A549 (cell line): ENCODE measurements at regions not wholly inside any gene's neighbourhood (a gene's known extent, or its start where the extent isn't known, plus 50 kb on each side); places are given as distances from the start of the nearest gene placed in this dataset.
A peak's percentile ranks its signal among the peaks of the same experiment; 100 is the strongest.

Experiments used
- ATAC-seq, 2 experiments: fragments of 200-7000 bp in 1 of 2; fragments of >200 bp in 1 of 2; cut with Nextera tagmentation in 1 of 2; cut with Tn5 transposase in 1 of 2; 3 replicates each; pipeline versions ENCODE4 v1.8.0 to v1.9.1; 2018 to 2020; ENCODE audit warnings: mild to moderate bottlenecking in 1 of 2, moderate library complexity in 1 of 2
- CTCF ChIA-PET: fragments of 300-600 bp; sonication (Branson Sonifier 250); formaldehyde crosslinking; extraction: SDS; loops from one replicate; lab custom pipeline; 2021; ENCODE audit warnings: antibody characterized with exemption, inconsistent platforms; lab: Yijun Ruan, JAX
- POLR2A ChIA-PET: fragments of 350-600 bp; formaldehyde crosslinking; extraction: SDS; loops from one replicate; lab custom pipeline; 2021; ENCODE audit warnings: antibody characterized with exemption, inconsistent platforms; lab: Yijun Ruan, JAX
- DNase-seq, 2 experiments: peaks; one replicate each; pipeline versions ENCODE4 v3.0.0 to v3.0.0-alpha.2; 2011 to 2016; ENCODE audit warnings: low read depth in 1 of 2, low spot score in 1 of 2
- FAIRE-seq: peaks from 2 replicates; lab custom pipeline; 2011; peaks lifted over from hg19 to GRCh38; lab: Jason Lieb, UNC
- H3K27ac ChIP-seq, 2 experiments: fragments of >200 bp; sonication (Bioruptor Twin); formaldehyde crosslinking; 3 replicates each; pipeline ENCODE4 v1.5.1; 2016 to 2017
- H3K4me1 ChIP-seq: fragments of >200 bp; sonication (Bioruptor Twin); formaldehyde crosslinking; 3 replicates; pipeline ENCODE4 v1.6.1; 2016
- H3K4me2 ChIP-seq: fragments of >200 bp; sonication (Bioruptor Twin); formaldehyde crosslinking; 3 replicates; pipeline ENCODE4 v1.6.1; 2016
- H3K4me3 ChIP-seq: fragments of >200 bp; sonication (Bioruptor Twin); formaldehyde crosslinking; 3 replicates; pipeline ENCODE4 v1.5.1; 2016
- H3K9me3 ChIP-seq: fragments of >200 bp; sonication (Bioruptor Twin); formaldehyde crosslinking; 3 replicates; pipeline ENCODE4 v1.6.1; 2016
- CBX2 ChIP-seq: fragments of 200-600 bp; sonication (generic); IDR thresholded peaks from 2 replicates; pipeline ENCODE4 v1.6.1; 2016; ENCODE audit warnings: low read depth, mild to moderate bottlenecking, borderline replicate concordance
- CTCF ChIP-seq: fragments of >200 bp; sonication (Bioruptor Twin); formaldehyde crosslinking; IDR thresholded peaks from 3 replicates; pipeline ENCODE4 v1.5.1; 2016
- GATA3 ChIP-seq: IDR thresholded peaks from 2 replicates; pipeline ENCODE4 v1.6.1; 2012; ENCODE audit warnings: borderline replicate concordance
- HMGXB4 ChIP-seq: fragments of 250-450 bp; sonication (Bioruptor Pico); IDR thresholded peaks from 2 replicates; pipeline ENCODE4 v1.5.0; 2021; ENCODE audit warnings: mild to moderate bottlenecking, moderate library complexity, borderline replicate concordance
- HOXB13 ChIP-seq: fragments of 250-450 bp; sonication (Bioruptor Pico); IDR thresholded peaks from 2 replicates; pipeline ENCODE4 v1.5.0; 2020; ENCODE audit warnings: low read depth, mild to moderate bottlenecking, moderate library complexity
- JUNB ChIP-seq: fragments of >200 bp; sonication (Bioruptor Twin); formaldehyde crosslinking; IDR thresholded peaks from 2 replicates; pipeline ENCODE4 v1.6.1; 2016
- MAFK ChIP-seq: fragments of 450-650 bp; IDR thresholded peaks from 2 replicates; pipeline ENCODE4 v1.6.1; 2014; ENCODE audit not compliant: partially characterized antibody
- POLR2A ChIP-seq: IDR thresholded peaks from 2 replicates; pipeline ENCODE4 v1.6.1; 2012; ENCODE audit warnings: mild to moderate bottlenecking, low read length
- RAD21 ChIP-seq, 2 experiments: fragments of >200 bp in 1 of 2; sonication (Bioruptor Twin) in 1 of 2; formaldehyde crosslinking in 1 of 2; IDR thresholded peaks in 1 of 2; conservative IDR thresholded peaks in 1 of 2; 2 replicates in 1 of 2; 3 replicates in 1 of 2; pipeline ENCODE4 v1.6.1; 2012 to 2018; ENCODE audit warnings: inconsistent platforms in 1 of 2
- REST ChIP-seq: fragments of 200-600 bp; sonication (generic); IDR thresholded peaks from 2 replicates; pipeline ENCODE4 v1.6.1; 2016; ENCODE audit warnings: antibody characterized with exemption, mild to moderate bottlenecking, moderate library complexity
- RNF2 ChIP-seq: fragments of 200-600 bp; sonication (generic); IDR thresholded peaks from 2 replicates; pipeline ENCODE4 v1.6.1; 2016; ENCODE audit warnings: low read depth, mild to moderate bottlenecking, antibody characterized with exemption, moderate library complexity, borderline replicate concordance
- SMC3 ChIP-seq: fragments of >200 bp; sonication (Bioruptor Twin); formaldehyde crosslinking; IDR thresholded peaks from 3 replicates; pipeline ENCODE4 v1.6.1; 2018; ENCODE audit warnings: inconsistent platforms
- TFCP2L1 ChIP-seq: fragments of 250-450 bp; sonication (Bioruptor Pico); IDR thresholded peaks from 2 replicates; pipeline ENCODE4 v1.5.0; 2021; ENCODE audit warnings: mild to moderate bottlenecking
- ZNF302 ChIP-seq: fragments of 250-450 bp; sonication (Bioruptor Pico); IDR thresholded peaks from 2 replicates; pipeline ENCODE4 v1.9.0; 2021; ENCODE audit warnings: inconsistent platforms, mild to moderate bottlenecking, moderate library complexity
- WGBS: methylation state at CpG from one replicate; pipeline ENCODE4 v1.1.6; 2017; ENCODE audit errors: missing lambda C conversion rate; 5-methylcytosine and 5-hydroxymethylcytosine counted together
- TF ChIP-seq, protein P1 (sequence below): IDR thresholded peaks from 2 replicates; pipeline ENCODE4 v1.6.1; 2012; ENCODE audit warnings: low read depth, borderline replicate concordance

DNA sequence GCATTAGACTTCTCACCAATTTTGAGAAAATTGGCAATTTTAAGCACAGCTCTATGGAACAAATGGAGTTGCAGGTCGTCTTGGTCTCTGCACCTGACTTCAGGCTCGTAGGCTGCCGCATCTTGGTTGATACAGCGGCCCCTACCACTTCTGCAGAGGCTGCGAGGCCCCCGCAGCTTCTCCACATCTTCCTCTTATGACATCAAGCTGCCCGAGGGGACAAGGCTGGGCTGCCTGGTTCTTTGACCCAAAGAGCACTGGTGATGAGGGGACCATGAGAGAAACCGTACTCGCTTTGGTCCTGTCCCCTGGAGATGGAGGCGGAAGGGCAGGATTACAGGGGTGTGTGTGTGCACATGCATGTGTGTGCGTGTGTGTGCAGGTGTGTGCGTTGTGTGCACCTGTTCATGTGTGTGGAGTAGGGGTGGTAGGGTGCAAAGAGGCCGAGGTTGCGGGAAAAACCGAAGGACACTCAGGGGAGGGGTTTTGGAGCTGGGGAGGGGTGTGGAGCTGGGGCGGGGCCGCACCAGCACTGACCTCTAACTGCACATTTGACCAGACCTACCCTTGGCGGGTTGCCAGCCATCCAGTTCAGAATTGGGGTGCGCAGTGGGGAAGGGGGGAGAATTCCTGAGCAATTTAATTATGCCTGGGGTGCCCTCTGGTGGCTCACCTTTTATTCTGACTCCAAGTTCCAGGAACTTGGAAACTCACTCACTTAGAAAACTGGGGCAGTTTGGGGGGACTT is 65.1 kb upstream of the ARHGEF7 start:
- ChIA-PET CTCF (interaction anchor here (0.6 to 3.0 kb wide), 13 partner anchors 10 to 174 kb away, joined by 3 to 13 read pairs (median 3); partner anchors contain the start of gene ANKRD10), POLR2A (no interaction called here)
- TF ChIP-seq CTCF = peak; percentile 62
- TF ChIP-seq RAD21 (conservative IDR thresholded peaks at IDR 0.05 in 1 of 2, IDR thresholded peaks at IDR 0.05 in 1 of 2) = peak; percentile 71 to 75
- no peak for TF ChIP-seq REST
- no peak for TF ChIP-seq CBX2
- no peak for TF ChIP-seq RNF2
- peak; percentile 85 for TF ChIP-seq SMC3
- TF ChIP-seq HMGXB4 = no peak
- H3K9me3 ChIP-seq = no peaks in the 10 kb centered on the region
- no peaks in the 10 kb centered on the region for H3K4me1 ChIP-seq
- no peak overlapping the region for H3K4me3 ChIP-seq
- H3K4me2 ChIP-seq = no peak overlapping the region
- WGBS = 68% methylated on average over 17 of the region's 19 CpGs
- no peak for FAIRE-seq
- no peak overlapping the region for H3K27ac ChIP-seq
- DNase-seq = no peak
- peak in 1 of 2 experiments; percentile 70; a peak in 3 of 6 replicates for ATAC-seq

- DNase-seq (no peak), ATAC-seq (no peak)
- TF ChIP-seq POLR2A (no peak), HOXB13 (no peak), MAFK (no peak), TFCP2L1 (CRISPR knock-in tag) (no peak), JUNB (no peak), GATA3 (no peak), ZNF302 (no peak)
- TF ChIP-seq, protein P1, sequence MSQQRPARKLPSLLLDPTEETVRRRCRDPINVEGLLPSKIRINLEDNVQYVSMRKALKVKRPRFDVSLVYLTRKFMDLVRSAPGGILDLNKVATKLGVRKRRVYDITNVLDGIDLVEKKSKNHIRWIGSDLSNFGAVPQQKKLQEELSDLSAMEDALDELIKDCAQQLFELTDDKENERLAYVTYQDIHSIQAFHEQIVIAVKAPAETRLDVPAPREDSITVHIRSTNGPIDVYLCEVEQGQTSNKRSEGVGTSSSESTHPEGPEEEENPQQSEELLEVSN = no peak
- TF ChIP-seq, all 56 proteins: peak for 0
- 48% methylated on average over 8 of the region's 8 CpGs for WGBS
- no peak overlapping the region for H3K4me3 ChIP-seq
- H3K4me1 ChIP-seq = no peaks in the 10 kb centered on the region
- ChIA-PET POLR2A (no interaction called here), CTCF (interaction anchor here (1.6 to 3.0 kb wide), 4 partner anchors 102 to 133 kb away, joined by 3 to 13 read pairs (median 8); partner anchors contain the start of gene ANKRD10)
- H3K4me2 ChIP-seq = no peak overlapping the region
- no peak for FAIRE-seq
- no peak overlapping the region for H3K27ac ChIP-seq
- no peaks in the 10 kb centered on the region for H3K9me3 ChIP-seq
These were observed 66.7 kb upstream of the ARHGEF7 start for GRCh38 chr13:111048387-111048786.
